HUDEP-2 (cell line): ENCODE measurements at regions not wholly inside any gene's neighbourhood (a gene's known extent, or its start where the extent isn't known, plus 50 kb on each side); places are given as distances from the start of the nearest gene placed in this dataset.

Experiments used
- DNase-seq, 76 experiments: peaks; one replicate each; lab custom pipeline; 2025; ENCODE audit not compliant: unreplicated experiment in 76 of 76; lab: John Stamatoyannopoulos, UW

DNA sequence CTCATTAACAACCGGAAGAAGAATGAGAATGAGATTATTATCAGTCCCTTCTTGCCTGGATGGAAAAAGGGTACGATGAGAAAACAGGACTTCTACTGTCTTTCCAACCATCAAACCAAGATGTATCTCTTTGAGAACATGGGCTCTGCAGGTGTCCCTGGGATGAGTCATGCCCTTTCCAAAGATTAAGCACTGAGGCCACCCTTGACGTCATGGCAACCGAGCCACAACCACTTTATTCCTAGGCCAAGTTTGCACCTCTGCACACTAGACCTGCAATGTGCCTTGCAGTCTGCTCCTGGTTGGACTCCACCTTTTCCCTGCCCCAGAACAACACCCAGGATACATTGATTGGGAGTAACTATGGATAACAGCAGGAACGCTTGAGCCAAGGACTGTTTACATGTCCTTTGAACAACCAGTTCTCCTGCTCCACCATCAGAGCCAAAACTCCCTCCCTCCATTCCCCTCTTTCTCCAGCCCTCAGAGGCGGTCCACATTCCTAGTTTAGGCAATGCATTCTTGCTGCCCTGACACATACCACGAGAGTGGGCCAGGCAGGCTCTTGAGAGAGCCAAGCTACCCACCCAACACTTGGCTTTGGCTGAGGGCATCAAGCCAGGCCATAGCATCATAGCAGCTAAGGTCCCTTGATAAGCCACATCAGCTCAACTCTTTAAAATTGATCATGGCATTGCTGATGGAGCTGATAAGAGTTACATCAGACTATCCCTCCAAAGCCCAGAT lies 310.7 kb downstream of the TNS1 start:
- DNase-seq: no peak

DNA sequence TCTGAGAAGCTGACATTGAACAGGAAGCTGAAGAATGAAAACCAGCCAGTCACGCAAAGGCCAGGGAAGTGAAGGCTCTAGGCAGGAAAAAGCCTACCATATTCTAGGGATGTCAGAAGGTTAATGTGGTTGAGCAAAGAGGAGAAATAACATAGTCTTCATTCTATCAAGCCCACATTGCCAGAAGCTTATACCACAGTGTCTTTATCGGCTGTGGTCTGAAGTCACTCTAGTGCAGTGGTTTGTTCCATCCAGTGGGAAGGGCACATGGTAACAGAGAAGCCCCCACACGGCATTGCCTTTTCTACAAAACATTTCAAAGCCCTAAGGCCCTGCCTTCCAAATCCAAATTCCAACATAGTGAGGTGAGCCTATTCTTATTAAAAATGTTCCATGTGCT lies 311.3 kb downstream of the TNS1 start:
- no peak for DNase-seq

DNA sequence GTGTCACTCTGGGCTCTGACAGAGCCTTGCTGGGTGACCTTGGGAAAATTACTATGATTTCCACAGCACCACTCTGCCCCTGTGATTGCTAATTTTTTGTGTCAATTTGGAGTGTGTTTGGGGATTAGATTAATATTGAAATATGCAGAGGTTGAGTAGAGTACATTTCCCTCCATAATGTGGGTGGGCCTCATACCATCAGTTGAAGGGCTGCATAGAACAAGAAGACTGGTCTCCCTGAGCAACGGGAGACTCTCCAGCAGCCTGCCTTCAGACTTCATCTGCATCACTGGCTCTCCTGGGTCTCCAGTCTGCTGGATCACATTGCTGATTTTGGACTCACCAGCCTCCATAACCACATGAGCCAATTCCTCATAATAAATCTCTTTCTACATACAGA lies 313.7 kb downstream of the TNS1 start:
- DNase-seq: no peak

DNA sequence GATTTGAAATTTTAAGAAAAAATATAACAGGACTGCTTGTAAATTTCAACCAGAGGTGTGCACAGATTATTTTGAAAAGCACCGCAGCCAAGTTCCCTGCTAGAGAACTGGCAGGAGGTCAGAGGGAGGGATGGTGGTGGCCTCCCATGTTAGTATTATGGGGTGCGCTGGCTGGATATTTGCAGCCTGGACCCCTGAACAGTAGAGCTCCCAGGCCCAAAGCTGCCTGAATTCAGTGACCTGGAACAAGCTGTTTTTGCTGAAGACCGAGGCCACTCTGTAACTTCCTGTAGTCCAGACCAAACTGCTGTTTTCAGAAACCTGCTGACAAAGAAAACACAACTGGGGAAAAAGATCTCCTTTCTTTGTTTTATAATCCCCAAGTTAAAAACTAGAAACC lies 314.3 kb downstream of the TNS1 start:
- DNase-seq: no peak

DNA sequence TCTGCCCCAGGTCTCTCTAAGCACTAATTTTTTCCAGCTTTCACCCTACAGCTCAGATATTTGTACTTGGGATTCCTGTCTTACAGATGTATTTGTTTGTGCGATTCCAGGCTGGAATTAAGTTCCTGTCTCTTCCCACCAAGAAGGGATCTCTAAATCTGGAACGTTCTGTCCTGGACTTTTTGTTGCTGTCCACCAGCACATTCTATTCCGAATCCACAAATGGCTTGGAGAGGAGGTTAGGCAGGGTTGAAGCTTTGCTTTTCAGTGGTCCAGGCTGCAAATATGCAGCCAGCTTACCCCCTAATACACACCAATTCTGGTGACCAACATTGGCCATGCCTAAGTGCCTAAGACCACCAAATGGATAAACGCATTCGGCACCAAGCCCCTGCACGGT lies 315.0 kb downstream of the TNS1 start:
- DNase-seq: no peak

DNA sequence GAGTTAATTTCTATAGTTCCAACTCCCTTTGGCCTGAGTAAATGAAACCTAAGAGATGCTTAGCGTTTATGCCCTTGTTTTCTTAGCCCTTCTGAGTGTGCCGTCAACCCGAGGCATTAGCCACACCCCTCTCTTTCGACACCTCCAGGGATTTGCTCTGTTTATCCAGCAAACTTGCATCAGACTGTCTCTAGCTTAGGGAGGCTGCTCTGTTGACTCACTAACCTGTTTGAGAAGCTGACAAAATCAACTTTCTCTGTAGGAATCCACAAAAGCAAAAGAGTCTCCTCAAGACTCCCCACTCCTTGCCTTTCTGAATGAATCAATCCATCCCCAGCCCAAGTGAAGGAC lies 317.6 kb downstream of the TNS1 start:
- no peak for DNase-seq

DNA sequence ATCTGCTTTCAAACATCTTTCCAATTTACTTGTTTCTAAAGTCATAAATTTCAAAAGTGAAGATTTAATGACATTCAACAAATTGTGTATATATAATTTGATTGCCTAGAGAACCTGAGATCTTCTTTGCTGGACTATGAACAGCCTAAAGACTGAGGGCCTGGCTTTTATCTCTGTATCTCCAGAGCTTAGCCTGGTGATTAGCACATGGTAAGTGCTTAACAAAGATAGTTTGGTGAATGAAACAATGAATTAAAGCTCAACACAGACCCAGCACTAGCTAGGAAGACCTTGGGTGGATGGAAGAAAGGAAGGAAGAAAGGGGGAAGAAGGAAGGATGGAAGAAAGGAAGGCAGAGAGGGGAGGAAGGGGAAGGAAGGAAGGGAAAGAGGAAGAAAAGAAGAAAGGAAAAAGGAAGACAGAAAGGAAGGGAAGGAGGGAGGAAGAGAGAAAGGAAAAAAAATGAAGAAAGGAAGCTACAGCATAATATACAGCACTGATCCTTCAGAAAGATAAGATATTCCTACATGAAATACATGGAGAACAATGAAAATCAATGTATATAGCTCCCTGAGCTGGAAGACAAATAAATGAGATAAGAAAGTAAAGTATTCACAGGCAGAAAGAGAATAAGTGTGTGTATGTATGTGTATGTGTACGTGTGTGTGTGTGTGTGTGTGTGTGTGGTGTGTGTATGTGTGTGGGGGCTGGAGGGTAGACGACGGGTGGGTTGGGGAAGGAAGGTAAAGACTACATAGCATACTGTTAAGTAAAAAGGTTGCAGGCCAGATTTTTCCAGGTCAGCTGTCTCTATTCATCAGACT lies 318.2 kb downstream of the TNS1 start:
- DNase-seq: no peak

DNA sequence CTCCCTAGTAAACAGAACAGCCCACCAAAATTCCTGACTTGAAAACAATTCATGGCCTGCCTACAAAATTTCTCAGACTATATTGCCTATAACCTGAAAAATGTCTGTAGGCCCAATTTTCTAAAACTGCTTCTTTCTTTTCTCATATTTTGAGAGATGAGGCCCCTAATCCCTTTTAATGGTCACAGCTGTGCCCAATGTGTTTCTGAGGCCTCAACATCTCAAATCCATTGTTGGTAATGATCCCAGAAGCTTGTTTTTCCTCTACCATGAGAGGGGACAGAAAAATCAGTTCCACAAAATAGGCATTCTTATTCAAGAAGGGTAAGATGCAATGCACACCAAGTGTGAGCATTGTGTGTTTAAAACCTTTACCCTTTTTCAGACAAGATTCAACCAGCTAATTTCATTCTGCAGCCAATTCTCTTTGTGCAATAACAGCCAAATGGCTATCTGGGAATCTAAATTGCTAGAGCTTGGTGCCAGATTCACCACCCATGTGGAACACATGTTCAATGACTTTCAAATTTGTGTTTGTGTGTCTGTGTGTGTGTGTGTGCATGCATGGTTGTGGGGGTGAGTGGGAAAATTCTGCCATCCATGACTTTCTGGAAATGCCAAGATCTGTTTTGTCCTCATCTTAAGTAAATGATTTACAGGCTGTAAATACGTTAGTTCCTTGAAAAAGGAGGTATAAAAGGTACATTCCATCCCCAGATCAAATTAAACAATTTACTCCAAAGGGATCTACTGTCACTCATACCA lies 319.5 kb downstream of the TNS1 start:
- no peak for DNase-seq

DNA sequence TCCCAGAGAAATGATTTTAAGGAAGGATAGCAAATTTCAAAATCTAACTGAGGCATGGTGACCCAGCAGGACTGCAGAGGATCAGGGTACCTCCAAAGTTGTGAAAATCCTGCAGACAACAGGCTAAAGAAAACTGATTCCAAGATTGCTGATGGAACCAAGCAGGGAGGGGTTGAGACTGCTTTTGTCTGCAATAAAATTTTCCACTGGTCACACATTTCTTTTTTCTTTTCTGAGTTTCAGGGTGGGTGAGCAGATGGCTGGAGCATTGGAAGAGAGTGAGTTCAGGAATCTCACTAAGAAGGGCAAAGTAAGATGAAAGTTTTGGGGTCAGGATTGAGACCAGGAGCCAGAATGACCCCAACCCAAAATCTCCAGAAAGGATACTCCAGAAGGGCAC lies 321.0 kb downstream of the TNS1 start:
- DNase-seq: no peak

DNA sequence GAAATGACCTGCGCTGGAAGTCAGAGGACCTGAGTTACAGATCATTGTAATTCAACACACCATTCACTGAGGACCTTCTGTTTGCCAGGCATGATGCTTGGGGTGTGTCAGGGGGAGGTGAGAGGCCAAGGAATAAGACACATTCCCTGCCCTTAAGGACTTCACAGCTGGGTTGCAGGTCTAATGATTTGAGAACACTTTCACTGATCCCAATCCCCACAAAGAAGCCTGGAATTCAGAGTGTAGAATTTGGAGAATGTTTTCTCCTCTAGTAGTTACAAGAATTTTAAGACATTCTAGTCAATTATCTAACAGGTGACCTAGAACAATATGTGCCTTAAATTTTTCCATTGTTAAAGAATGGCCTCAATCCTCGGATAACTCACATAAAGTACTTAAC lies 322.4 kb downstream of the TNS1 start:
- no peak for DNase-seq

DNA sequence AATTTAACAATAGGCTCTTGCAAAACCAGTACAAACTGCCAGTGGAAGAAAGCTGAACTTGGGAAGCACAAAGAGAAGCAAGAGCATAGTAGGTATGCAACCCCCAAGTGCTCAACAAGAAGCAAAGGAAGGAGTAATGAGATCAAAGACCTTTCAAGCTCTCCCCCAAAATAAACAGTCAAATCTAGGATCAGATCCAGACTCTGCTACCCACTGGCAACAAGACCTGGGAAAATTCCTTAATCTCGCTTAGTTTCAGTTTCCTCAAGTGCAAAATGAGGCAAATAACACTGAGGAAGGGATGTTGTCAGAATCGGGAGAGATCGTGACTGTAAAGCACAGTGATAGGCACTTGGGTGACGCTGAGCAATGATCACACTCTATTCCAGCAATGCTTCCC lies 329.2 kb downstream of the TNS1 start:
- no peak for DNase-seq

DNA sequence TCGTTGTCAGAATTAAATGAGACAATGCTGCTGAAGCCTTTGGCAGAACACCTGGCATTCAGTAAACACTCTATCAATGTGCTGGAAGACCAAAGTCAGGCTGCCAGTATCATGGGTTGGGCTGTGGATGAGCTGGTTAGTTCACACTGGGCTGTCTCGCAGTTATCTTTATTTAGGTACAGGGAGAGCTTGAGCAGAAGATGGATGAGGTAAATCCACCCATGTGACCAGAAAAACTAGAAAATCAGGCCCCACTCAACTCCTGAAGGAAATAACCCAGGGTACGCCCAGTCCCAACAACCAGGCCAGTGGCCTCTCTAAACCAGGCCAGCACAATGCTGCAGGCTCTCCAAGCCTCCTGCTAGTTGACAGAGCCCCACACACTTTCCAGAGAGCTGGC lies 330.3 kb downstream of the TNS1 start:
- DNase-seq: no peak

DNA sequence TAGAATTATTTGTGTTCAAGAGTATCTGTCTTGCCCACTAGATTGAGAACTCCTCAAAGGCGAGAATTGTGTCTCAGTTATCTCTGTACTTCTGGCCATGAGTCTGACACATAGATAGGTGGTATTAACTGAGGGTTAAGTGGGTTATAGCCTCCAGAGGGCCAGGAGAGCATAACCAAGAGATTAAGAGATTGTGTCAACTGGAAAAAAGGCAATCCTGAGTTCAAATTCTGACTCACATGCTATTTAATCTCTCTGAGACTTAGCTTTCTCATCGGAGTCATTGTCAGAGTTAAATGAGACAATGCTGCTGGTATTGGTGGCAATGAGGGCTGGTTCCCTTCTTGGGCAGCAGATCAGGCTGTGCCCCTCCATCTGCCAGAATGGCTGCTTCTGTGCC lies 330.9 kb downstream of the TNS1 start:
- DNase-seq: no peak

DNA sequence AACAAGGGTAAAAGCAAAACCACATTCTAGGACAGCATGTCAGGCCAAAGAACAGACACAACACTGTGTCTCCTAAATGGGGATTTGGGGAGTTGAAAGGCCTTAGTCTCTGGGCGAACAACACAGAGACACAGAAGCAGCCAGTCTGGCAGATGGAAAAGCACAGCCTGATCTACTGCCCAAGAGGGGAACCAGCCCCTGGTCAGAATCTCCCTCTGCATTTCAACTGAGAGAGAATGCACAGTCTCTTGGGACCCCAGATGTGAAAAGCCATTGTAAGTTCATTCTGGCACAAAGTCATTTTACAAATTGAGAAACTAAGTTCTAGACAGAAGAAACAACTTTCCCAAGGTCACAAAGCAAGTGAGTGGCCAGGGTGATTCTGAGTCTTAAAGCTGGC lies 331.7 kb downstream of the TNS1 start:
- DNase-seq: no peak

DNA sequence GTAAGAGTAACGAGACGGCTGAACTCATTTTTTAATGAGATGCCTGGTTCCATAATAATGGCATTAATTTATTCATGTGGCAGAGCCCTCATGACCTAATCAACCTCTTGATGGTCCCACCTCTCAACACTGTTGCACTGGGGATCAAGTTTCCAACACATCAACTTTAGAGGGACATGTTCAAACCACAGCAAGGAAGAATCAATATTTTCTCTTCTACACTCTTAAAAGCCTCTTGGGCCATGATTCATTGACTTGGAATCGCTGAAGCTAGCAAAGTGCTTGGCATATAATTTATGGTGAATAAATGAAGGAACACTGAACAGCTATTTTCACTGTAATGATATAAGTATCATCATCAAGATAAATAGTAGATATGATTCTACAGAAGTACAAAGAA lies 333.0 kb downstream of the TNS1 start:
- no peak for DNase-seq

DNA sequence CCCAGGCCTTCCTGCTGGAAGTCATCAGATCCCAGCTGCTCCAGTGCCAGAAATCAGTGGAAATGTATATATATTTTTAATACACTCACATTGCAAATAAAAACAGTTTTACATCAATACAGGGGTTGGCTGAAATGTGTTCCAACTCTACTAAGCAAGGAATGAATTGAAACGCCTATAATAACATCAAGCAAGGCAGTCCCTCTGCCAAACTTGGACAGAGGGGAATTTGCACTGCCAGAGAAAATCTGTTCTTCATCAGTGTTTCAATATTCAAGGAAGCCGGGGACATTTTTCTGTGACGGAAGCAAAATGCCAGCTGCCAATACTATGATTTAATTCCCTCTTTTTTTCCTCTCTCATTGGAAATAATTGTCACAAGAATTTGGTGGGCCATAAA lies 335.3 kb downstream of the TNS1 start:
- DNase-seq: no peak

DNA sequence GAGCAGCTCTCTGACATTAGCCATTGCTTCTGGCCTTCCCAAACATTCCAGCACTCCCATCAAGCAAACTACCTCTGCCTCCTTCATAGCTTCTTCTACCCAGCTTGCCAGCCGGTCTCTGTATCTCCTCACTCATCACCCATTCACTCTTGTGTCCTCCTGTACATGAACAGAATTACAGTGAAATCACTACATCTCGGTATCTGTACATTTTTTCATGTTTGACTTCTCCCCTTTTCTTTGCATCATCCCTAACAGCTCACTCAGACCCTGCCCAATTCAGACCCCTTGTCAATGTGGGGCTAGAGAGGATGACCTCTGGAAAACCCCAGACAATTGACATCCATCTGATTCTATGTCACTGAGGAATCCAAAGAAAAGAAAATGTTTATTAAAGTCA lies 335.8 kb downstream of the TNS1 start:
- DNase-seq: no peak

DNA sequence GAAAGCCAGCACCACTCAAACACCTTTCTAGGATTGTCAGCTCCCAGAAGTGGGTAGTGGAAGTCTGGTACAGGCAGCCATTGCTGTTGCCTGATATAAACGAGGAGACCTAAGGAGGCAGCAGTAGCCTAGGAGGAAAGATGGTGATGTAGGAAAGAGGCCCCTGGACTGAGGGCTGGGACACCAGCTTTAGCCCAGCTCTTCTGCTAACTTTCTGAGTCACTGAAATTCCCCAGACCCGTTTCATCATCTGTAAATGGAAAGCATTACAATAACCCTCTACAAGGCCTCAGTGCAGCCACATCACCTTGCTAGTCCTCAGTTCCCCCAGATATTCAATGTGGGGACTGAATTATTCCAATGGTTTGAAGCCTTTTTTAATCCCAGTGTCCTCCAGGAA lies 336.5 kb downstream of the TNS1 start:
- DNase-seq: no peak

DNA sequence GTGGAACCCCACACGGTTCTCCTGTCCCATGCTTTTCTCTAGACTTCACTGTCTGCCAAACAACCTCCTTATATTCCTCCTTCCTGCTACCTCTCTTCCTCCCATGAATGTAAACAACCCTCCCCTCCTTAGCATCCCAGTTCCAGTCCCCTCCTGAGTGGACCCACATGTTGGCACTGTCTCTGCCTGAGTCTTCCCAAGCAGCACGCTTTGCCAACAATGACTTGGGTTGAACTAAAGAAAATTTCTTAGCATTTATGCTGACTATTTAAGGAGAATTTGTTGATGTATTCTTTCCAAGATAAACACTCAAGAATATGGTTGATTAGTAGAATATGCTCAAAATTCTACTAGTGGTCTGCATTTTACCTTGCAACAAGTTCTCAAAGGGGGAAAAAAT lies 338.0 kb downstream of the TNS1 start:
- DNase-seq: no peak

DNA sequence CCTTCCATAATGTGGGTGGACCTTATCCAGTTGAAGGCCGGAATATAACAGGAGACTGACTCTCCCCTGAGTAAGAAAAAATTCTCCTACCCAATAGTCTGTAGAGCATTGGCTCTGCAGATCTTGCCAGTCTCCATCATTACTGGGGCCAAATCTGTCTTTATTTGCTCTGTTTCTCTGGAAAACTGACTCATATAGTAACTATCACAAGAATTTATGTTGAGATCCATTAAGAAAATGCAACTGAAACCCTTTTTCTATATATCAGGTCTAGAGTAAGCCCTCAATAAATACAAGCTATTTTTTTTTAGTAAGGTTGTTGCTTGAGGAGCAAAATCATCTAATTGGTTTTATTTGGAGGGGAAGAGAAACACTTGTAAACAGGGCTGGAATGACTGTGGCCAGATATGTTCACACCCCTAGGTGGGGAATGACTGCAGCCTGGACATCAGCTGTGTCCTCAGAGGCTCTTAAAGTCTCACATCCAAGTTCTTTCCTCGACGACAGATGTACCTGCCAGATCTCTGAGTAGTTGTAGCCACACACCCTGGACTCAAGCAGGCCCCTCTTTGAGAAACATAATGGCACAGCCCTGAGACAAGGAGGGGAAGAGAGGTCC lies 339.7 kb downstream of the TNS1 start:
- no peak for DNase-seq

DNA sequence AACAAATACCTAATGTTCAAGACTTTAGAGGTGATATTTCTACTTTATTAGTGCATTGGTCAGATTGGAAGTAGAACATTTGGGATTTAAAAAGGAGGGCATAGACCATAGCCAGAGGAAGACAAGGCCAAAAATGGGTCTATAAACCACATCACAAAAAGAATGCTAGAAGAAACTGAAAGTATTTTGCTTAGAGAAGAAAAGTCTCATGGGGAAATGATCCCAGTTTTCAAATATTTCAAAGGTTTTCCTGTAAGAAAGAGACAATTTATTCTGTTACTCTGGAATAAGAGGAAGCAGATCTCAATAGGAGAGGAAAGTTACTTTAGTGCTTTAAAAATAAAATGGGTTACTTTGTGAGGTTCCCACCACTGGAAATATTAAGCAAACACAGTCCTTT lies 341.4 kb downstream of the TNS1 start:
- no peak for DNase-seq
